MM.1S (cell line): ENCODE measurements at regions not wholly inside any gene's neighbourhood (a gene's known extent, or its start where the extent isn't known, plus 50 kb on each side); places are given as distances from the start of the nearest gene placed in this dataset.

Experiments
- DNase-seq: peaks from one replicate; pipeline ENCODE4 v3.0.0-alpha.2; 2015
- H2AFZ ChIP-seq: fragments of 300-600 bp; sonication (generic); 2 replicates; pipeline ENCODE4 v1.6.0; 2016; ENCODE audit warnings: antibody characterized with exemption, low read length
- H3F3A ChIP-seq: fragments of 300-600 bp; sonication (generic); 2 replicates; pipeline ENCODE4 v1.6.1; 2016; ENCODE audit warnings: mild to moderate bottlenecking, antibody characterized with exemption, low read length, moderate library complexity, mixed read lengths; ENCODE audit not compliant: insufficient read depth
- H3K27ac ChIP-seq: fragments of 300-600 bp; sonication (generic); 2 replicates; pipeline ENCODE4 v1.5.1; 2016; ENCODE audit warnings: mild to moderate bottlenecking, low read length
- H3K27me3 ChIP-seq: fragments of 300-600 bp; sonication (generic); replicated peaks from 2 replicates; pipeline ENCODE4 v1.6.0; 2016; ENCODE audit warnings: low read length; ENCODE audit not compliant: insufficient read depth
- H3K36me3 ChIP-seq: fragments of 300-600 bp; sonication (generic); replicated peaks from 2 replicates; pipeline ENCODE4 v1.6.1; 2016; ENCODE audit warnings: mild to moderate bottlenecking, low read length, mixed read lengths; ENCODE audit not compliant: insufficient read depth
- H3K4me1 ChIP-seq: fragments of 300-600 bp; sonication (generic); 2 replicates; pipeline ENCODE4 v1.6.1; 2016; ENCODE audit warnings: low read length, mixed read lengths
- H3K4me2 ChIP-seq: fragments of 300-600 bp; sonication (generic); 2 replicates; pipeline ENCODE4 v1.6.0; 2016; ENCODE audit warnings: low read depth, low read length
- H3K4me3 ChIP-seq: fragments of 300-600 bp; sonication (generic); 2 replicates; pipeline ENCODE4 v1.5.1; 2016; ENCODE audit warnings: low read length, mixed read lengths
- H3K79me2 ChIP-seq: fragments of 300-600 bp; sonication (generic); 2 replicates; pipeline ENCODE4 v1.6.1; 2016; ENCODE audit warnings: mixed run types, low read length, mixed read lengths
- H3K9ac ChIP-seq: fragments of 300-600 bp; sonication (generic); 2 replicates; pipeline ENCODE4 v1.6.1; 2016; ENCODE audit warnings: low read length, mixed read lengths
- H3K9me2 ChIP-seq: fragments of 300-600 bp; sonication (generic); replicated peaks from 2 replicates; pipeline ENCODE4 v1.6.1; 2016; ENCODE audit warnings: mild to moderate bottlenecking, low read length, mixed read lengths; ENCODE audit not compliant: insufficient read depth
- H3K9me3 ChIP-seq: fragments of 300-600 bp; sonication (generic); replicated peaks from 2 replicates; pipeline ENCODE4 v1.6.1; 2016; ENCODE audit warnings: mild to moderate bottlenecking, low read length, mixed read lengths; ENCODE audit not compliant: insufficient read depth
- H4K20me1 ChIP-seq: fragments of 300-600 bp; sonication (generic); 2 replicates; pipeline ENCODE4 v1.6.1; 2016; ENCODE audit warnings: mild to moderate bottlenecking, low read length, moderate library complexity, mixed read lengths; ENCODE audit not compliant: insufficient read depth
- CTCF ChIP-seq: fragments of 300-600 bp; sonication (generic); IDR thresholded peaks from 2 replicates; pipeline ENCODE4 v1.5.1; 2016; ENCODE audit warnings: antibody characterized with exemption, low read length, mixed read lengths
- EZH2 ChIP-seq: fragments of 300-600 bp; sonication (generic); optimal IDR thresholded peaks from 2 replicates; pipeline ENCODE3; 2017; ENCODE audit warnings: low read depth, mild to moderate bottlenecking, antibody characterized with exemption, low read length, mixed read lengths
- EZH2phosphoT487 ChIP-seq: fragments of 300-600 bp; sonication (generic); IDR thresholded peaks from 2 replicates; pipeline ENCODE4 v1.6.1; 2018; ENCODE audit warnings: antibody characterized with exemption, low read length

GRCh38 chr14:85445151-85445795 is 84.7 kb upstream of the FLRT2 start:
- no peaks in the 10 kb centered on the region for H3K9me3 ChIP-seq
- no peaks in the 10 kb centered on the region for H3F3A ChIP-seq
- H3K9me2 ChIP-seq = no peaks in the 10 kb centered on the region

GRCh38 chr14:85447883-85448282 is 82.1 kb upstream of the FLRT2 start:
- Histone ChIP-seq H3K4me3 (no peak overlapping the region), H2AFZ (no peak overlapping the region), H4K20me1 (no peaks in the 10 kb centered on the region), H3K9me3 (no peaks in the 10 kb centered on the region), H3K4me1 (no peaks in the 10 kb centered on the region), H3K27ac (no peak overlapping the region), H3K27me3 (no peaks in the 10 kb centered on the region), H3K36me3 (no peaks in the 10 kb centered on the region), H3F3A (no peaks in the 10 kb centered on the region), H3K4me2 (no peak overlapping the region), H3K9ac (no peak overlapping the region), H3K79me2 (no peaks in the 10 kb centered on the region), H3K9me2 (no peaks in the 10 kb centered on the region)
- TF ChIP-seq EZH2 (no peak), CTCF (no peak), EZH2phosphoT487 (no peak)
- DNase-seq = no peak

More at GRCh38 chr14:85445151-85445795, 84.7 kb upstream of the FLRT2 start:
- no peak overlapping the region for H3K4me2 ChIP-seq
- no peaks in the 10 kb centered on the region for H3K27me3 ChIP-seq
- H3K36me3 ChIP-seq = no peaks in the 10 kb centered on the region
- H2AFZ ChIP-seq = no peak overlapping the region
- no peak overlapping the region for H3K4me3 ChIP-seq
- H3K4me1 ChIP-seq = no peaks in the 10 kb centered on the region
- DNase-seq = no peak
- no peaks in the 10 kb centered on the region for H3K79me2 ChIP-seq
- H4K20me1 ChIP-seq = no peaks in the 10 kb centered on the region
- TF ChIP-seq EZH2phosphoT487 = no peak
- TF ChIP-seq EZH2 = no peak
- H3K9ac ChIP-seq = no peak overlapping the region
- no peak overlapping the region for H3K27ac ChIP-seq

- Histone ChIP-seq H3K27me3 (no peaks in the 10 kb centered on the region), H3K9me2 (no peaks in the 10 kb centered on the region), H4K20me1 (no peaks in the 10 kb centered on the region), H3K4me3 (no peak overlapping the region), H3K79me2 (no peaks in the 10 kb centered on the region), H3K4me2 (no peak overlapping the region), H3K36me3 (no peaks in the 10 kb centered on the region), H3K27ac (no peak overlapping the region), H3K9me3 (no peaks in the 10 kb centered on the region), H3F3A (no peaks in the 10 kb centered on the region), H3K9ac (no peak overlapping the region), H3K4me1 (no peaks in the 10 kb centered on the region), H2AFZ (no peak overlapping the region)
- DNase-seq = no peak
- TF ChIP-seq CTCF (no peak), EZH2 (no peak), EZH2phosphoT487 (no peak)
Observed at GRCh38 chr14:85451421-85451820, 78.5 kb upstream of the FLRT2 start.
